DMS153 treated with DMSO at 0.1 percent for 48 hours (cell line): ENCODE measurements at regions not wholly inside any gene's neighbourhood (a gene's known extent, or its start where the extent isn't known, plus 50 kb on each side); places are given as distances from the start of the nearest gene placed in this dataset.

Source experiments
- DNase-seq: peaks from one replicate; lab custom pipeline; 2025; ENCODE audit not compliant: unreplicated experiment; lab: John Stamatoyannopoulos, UW

- no peak for DNase-seq
These were observed 359.5 kb upstream of the MKI67 start for GRCh38 chr10:128485701-128486235.

GRCh38 chr10:128487517-128487916, 361.3 kb upstream of the MKI67 start:
- no peak for DNase-seq

GRCh38 chr10:128489324-128490247, 363.4 kb upstream of the MKI67 start:
- no peak for DNase-seq

- no peak for DNase-seq
These were observed 365.5 kb upstream of the MKI67 start for GRCh38 chr10:128491686-128492085.

- no peak for DNase-seq
These were observed 367.6 kb upstream of the MKI67 start for GRCh38 chr10:128493811-128494210.

GRCh38 chr10:128494665-128495064, 368.4 kb upstream of the MKI67 start:
- DNase-seq = no peak

- no peak for DNase-seq
These were observed 371.6 kb upstream of the MKI67 start for GRCh38 chr10:128497660-128498377.

- no peak for DNase-seq
These were observed 372.1 kb upstream of the MKI67 start for GRCh38 chr10:128498378-128498730.

- DNase-seq = no peak
These were observed 372.5 kb upstream of the MKI67 start for GRCh38 chr10:128498746-128499145.

GRCh38 chr10:128499486-128499885, 373.3 kb upstream of the MKI67 start:
- DNase-seq = no peak

GRCh38 chr10:128499956-128500355, 373.7 kb upstream of the MKI67 start:
- DNase-seq = no peak

- DNase-seq = no peak
These were observed 374.4 kb upstream of the MKI67 start for GRCh38 chr10:128500642-128501041.

- DNase-seq = no peak
These were observed 379.1 kb upstream of the MKI67 start for GRCh38 chr10:128505346-128505745.

GRCh38 chr10:128506423-128506822, 380.2 kb upstream of the MKI67 start:
- DNase-seq = no peak

GRCh38 chr10:128507066-128507465, 380.8 kb upstream of the MKI67 start:
- no peak for DNase-seq

- DNase-seq = no peak
These were observed 385.1 kb upstream of the MKI67 start for GRCh38 chr10:128511284-128511683.

GRCh38 chr10:128512767-128513166, 386.5 kb upstream of the MKI67 start:
- DNase-seq = no peak

GRCh38 chr10:128514536-128514935, 388.3 kb upstream of the MKI67 start:
- no peak for DNase-seq

GRCh38 chr10:128516180-128516579, 390.0 kb upstream of the MKI67 start:
- DNase-seq = no peak

- no peak for DNase-seq
These were observed 390.9 kb upstream of the MKI67 start for GRCh38 chr10:128517167-128517566.

- no peak for DNase-seq
These were observed 391.8 kb upstream of the MKI67 start for GRCh38 chr10:128518000-128518399.

- DNase-seq = no peak
These were observed 393.4 kb upstream of the MKI67 start for GRCh38 chr10:128519581-128519980.
